ENCODE measurements at regions not wholly inside any gene's neighbourhood (a gene's known extent, or its start where the extent isn't known, plus 50 kb on each side); places are given as distances from the start of the nearest gene placed in this dataset.
"Not testable (repeated sequence)": the region's sequence is repeated elsewhere in the genome, so short reads cannot be mapped to it uniquely, and the experiment has no call there.

DNA sequence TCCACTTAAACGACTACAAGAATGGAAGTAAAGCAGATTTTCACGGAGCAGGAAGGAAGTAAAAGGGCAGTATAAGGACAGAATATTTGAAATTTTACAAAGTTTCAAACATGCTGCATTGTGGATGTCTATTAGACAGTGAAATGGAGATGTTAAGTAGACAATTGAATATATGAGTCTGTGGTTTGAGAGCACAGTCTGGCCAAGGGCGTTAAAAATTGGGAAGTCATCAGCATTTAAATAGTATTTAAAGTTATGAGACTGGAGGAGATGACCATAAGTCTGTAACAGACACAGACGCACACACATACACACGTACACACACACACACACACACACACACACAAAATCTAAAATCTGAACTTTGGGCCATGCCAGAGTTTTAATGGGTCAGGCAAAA is 935.9 kb downstream of the EPHA3 start:
- H3K4me3 Mint-ChIP-seq: no peak overlapping the region

DNA sequence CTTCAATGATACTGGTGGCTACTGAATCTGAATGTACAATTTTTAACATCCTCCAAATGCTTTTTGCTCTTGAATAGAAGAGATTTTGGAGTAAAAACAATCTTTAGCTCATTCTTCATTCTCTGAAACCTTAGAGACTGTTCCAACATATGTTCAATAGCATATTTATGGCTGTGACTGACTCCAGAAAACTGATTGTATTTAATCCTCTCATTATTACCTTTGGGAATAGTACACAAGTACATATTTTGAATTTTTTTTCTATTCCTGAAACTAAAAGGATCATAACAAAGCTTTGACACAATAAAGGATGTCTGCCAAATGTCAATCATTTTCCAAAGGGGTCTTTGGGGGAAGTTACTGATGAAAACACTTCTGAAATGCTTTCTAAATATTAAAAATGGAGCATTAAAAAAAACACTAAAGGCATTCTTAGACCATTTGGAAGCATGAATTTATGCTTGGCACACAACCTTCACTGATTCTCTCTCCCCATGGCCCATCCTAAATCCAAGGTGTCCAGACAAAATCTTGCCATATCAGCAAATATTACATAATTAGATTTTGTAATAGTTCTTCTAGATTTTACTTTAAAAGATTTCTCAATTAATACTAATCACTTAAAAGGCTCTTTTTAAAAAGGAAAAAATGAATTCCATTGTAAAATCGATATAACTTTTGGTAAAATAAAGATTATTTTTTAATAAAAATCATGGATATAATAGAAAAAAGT is 936.8 kb downstream of the EPHA3 start:
- Mint-ChIP-seq H3K9me3 (no peaks in the 10 kb centered on the region), H3K4me1 (no peaks in the 10 kb centered on the region), H3K36me3 (no peaks in the 10 kb centered on the region), H3K4me3 (no peak overlapping the region), H3K27me3 (no peaks in the 10 kb centered on the region), H3K27ac (no peak overlapping the region)
- ATAC-seq (replicated peaks) (no peak), DNase-seq (no peak)

More for the DNA sequence above, 935.9 kb downstream of the EPHA3 start:
- Mint-ChIP-seq H3K36me3 (no peaks in the 10 kb centered on the region), H3K9me3 (no peaks in the 10 kb centered on the region), H3K27ac (no peak overlapping the region), H3K4me1 (no peaks in the 10 kb centered on the region), H3K27me3 (no peaks in the 10 kb centered on the region)
- ATAC-seq (replicated peaks): no peak
- DNase-seq: no peak

DNA sequence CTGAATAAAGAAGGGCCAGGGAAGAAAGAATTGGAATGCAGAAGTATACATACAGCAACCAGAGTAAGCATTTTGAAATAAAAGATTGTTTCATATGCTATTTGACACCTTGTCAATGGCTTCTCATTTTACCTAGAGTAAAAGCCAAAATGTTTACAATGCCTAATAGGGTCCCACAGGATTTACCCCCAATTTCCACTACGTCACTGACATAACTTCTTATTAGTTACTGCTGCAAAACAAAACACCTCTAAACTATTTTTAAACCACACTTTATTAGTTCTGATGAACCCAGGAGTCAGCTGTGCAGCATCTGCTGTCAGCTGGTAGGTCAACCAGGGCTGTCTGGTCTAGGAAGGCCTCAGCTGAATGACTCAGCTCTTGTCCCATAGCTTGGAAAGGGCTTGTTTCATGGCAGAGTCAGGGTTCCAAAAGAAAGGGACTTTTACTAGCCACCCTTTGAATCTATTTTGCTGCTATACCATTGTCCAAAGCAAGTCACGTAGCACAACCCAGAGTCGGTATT is 945.1 kb downstream of the EPHA3 start:
- Mint-ChIP-seq H3K36me3 (no peaks in the 10 kb centered on the region), H3K27me3 (no peaks in the 10 kb centered on the region), H3K4me3 (no peak overlapping the region), H3K9me3 (no peaks in the 10 kb centered on the region), H3K4me1 (no peaks in the 10 kb centered on the region), H3K27ac (no peak overlapping the region)
- no peak for DNase-seq
- no peak for ATAC-seq (replicated peaks)

- ATAC-seq (replicated peaks) (no peak), DNase-seq (no peak)
- H3K36me3 Mint-ChIP-seq: no peaks in the 10 kb centered on the region
- no peaks in the 10 kb centered on the region for H3K27me3 Mint-ChIP-seq
- H3K9me3 Mint-ChIP-seq: no peaks in the 10 kb centered on the region
- H3K27ac Mint-ChIP-seq: no peak overlapping the region
- H3K4me3 Mint-ChIP-seq: no peak overlapping the region
- no peaks in the 10 kb centered on the region for H3K4me1 Mint-ChIP-seq
These were observed 946.9 kb downstream of the EPHA3 start for GRCh38 chr3:90054311-90054710.

DNA sequence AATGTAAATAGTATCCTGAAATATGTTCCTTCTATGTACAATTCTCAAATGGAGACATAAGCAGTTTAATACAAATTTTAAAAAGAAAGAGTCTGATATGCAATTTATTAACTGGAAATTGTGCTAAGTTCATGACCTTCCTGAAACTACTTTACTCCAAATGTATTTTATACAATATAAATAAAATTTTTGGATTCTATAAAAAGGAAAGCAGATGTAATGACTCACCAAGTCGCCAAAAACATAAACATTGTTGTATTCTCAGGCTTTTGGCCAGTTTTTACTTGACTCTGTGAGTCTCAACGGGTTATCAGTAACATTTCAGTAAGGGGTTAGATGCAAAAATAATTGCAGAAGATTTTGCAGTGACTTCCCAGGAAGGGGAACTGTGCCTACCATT is 948.2 kb downstream of the EPHA3 start:
- DNase-seq: no peak

GRCh38 chr3:90056281-90057032 is 949.0 kb downstream of the EPHA3 start:
- Mint-ChIP-seq H3K36me3 (no peaks in the 10 kb centered on the region), H3K27me3 (no peaks in the 10 kb centered on the region), H3K4me1 (no peaks in the 10 kb centered on the region), H3K27ac (no peak overlapping the region), H3K4me3 (no peak overlapping the region), H3K9me3 (no peaks in the 10 kb centered on the region)
- no peak for ATAC-seq (replicated peaks)
- DNase-seq: no peak

More for the DNA sequence above, 948.2 kb downstream of the EPHA3 start:
- Mint-ChIP-seq H3K27me3 (no peaks in the 10 kb centered on the region), H3K4me3 (no peak overlapping the region), H3K4me1 (no peaks in the 10 kb centered on the region), H3K27ac (no peak overlapping the region), H3K36me3 (no peaks in the 10 kb centered on the region), H3K9me3 (no peaks in the 10 kb centered on the region)
- ATAC-seq (replicated peaks): no peak

DNA sequence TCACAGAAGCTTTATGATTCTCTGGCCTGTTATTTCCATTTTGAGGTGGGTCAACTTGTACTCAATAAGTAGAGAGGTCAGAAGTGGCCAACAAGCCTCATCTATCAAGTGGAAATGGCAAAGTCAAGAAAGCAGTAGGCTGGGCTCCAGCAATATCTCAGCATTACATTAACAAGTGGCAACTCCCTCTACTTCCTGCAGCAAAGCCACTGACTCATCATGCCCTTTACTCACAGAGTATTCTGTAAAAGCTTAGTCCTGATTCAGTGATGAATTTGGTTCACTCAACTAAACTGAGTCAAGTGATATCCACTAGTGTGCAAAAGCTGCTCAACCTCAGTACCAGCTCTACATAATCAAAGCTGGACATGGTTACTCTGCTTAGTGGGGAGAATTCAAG is 954.6 kb downstream of the EPHA3 start:
- no peak for DNase-seq

DNA sequence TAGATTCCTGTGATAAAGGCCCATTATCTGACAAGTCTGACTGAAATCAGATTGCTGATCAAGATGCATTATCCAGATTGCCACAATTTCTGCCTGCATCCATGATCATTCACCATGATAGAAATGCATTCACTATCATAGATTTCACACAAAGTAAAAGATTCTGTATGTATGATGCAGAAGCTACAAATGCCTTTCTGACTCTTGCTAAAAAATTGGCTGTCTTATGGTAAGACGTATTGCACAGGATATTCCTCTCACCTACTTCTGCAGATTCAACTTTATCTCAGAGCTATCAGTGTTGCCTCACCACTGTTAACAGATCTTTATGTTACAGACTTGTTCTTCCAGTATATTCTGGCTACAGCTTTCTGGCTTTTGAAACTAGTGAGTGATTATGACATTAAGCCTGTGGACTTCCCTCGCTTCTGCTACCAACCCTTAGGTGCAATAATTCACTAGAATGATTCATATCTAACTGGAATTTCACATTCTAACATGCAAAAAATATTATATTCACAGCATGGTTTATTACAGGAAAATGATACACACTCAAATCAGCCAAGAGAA is 955.3 kb downstream of the EPHA3 start:
- Mint-ChIP-seq H3K4me1 (no peaks in the 10 kb centered on the region), H3K27ac (no peak overlapping the region), H3K27me3 (no peaks in the 10 kb centered on the region), H3K9me3 (peaks cover 0 to 3% of the 10 kb centered on the region in 2 donors), H3K36me3 (no peaks in the 10 kb centered on the region), H3K4me3 (no peak overlapping the region)
- no peak for DNase-seq
- no peak for ATAC-seq (replicated peaks)

More for the DNA sequence above, 954.6 kb downstream of the EPHA3 start:
- ATAC-seq (replicated peaks): no peak
- Mint-ChIP-seq H3K4me3 (no peak overlapping the region), H3K27ac (no peak overlapping the region), H3K4me1 (no peaks in the 10 kb centered on the region), H3K27me3 (no peaks in the 10 kb centered on the region), H3K9me3 (peaks cover 0 to 3% of the 10 kb centered on the region in 2 donors), H3K36me3 (no peaks in the 10 kb centered on the region)

DNA sequence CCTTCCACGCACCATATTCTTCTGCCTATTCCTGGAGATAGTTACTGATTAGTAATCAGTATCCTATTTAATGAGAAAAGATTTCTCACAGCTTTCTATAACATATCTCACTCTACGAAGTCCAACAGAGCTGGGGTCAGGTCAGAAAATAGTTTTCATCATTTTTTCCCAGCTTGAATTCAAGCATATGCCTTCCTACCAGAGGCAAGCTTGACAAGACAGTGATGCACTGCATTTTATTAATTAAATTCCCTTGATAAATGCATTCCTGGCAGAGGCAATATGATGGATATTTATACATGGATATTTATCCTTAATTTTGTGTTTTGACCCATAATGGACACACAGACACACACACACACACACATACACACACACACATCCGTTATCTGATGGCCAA is 961.4 kb downstream of the EPHA3 start:
- Mint-ChIP-seq H3K4me1 (no peaks in the 10 kb centered on the region), H3K27ac (no peak overlapping the region), H3K4me3 (no peak overlapping the region), H3K27me3 (no peaks in the 10 kb centered on the region), H3K9me3 (peaks cover 3 to 9% of the 10 kb centered on the region in 2 donors), H3K36me3 (no peaks in the 10 kb centered on the region)
- DNase-seq (no peak), ATAC-seq (replicated peaks) (no peak)

DNA sequence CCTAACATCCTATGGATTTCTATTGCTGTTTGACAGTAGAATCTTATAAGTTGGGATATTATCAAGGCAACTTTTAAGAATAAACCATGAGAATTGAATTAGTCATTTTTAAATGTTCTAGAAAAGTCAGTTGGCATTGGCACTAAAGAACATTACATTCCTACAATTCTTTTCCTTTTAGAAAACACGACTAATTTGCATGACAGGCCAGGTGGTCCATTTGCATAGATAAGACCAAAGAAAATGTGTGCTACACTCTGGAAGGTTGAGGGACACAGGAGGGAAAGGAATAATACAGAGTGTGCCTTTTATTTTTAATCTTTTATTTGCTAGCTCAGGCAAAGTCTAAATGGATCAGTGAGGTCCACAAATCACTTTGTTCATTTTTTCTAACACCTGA is 962.3 kb downstream of the EPHA3 start:
- no peaks in the 10 kb centered on the region for H3K36me3 Mint-ChIP-seq
- H3K27ac Mint-ChIP-seq: no peak overlapping the region
- no peaks in the 10 kb centered on the region for H3K4me1 Mint-ChIP-seq
- ATAC-seq (replicated peaks) (no peak), DNase-seq (no peak)
- H3K4me3 Mint-ChIP-seq: no peak overlapping the region
- no peaks in the 10 kb centered on the region for H3K27me3 Mint-ChIP-seq
- peaks cover 0 to 9% of the 10 kb centered on the region in 2 donors for H3K9me3 Mint-ChIP-seq

DNA sequence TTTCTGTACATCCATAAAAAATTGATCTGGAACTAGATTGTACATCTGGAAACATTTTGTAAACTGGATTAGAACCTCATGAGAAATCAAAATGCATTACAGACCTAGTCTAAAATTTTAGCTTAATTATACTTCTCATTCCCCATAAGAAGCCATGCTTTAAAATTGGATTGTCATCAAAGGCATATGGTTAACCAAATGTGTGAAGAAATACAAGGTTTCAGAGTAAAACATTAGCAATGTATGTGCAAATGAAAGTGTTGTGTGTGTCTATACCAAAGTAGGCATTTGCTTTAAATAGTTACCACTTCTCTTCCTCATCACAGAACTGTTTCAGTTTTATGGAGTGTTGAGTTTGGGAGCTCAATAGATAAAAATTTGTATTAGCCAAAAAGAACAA is 968.7 kb downstream of the EPHA3 start:
- Mint-ChIP-seq H3K27me3 (no peaks in the 10 kb centered on the region), H3K36me3 (no peaks in the 10 kb centered on the region), H3K4me3 (no peak overlapping the region), H3K4me1 (no peaks in the 10 kb centered on the region), H3K9me3 (peaks cover 0 to 9% of the 10 kb centered on the region in 2 donors), H3K27ac (no peak overlapping the region)
- DNase-seq (no peak), ATAC-seq (replicated peaks) (no peak)

GRCh38 chr3:90080988-90081387 is 973.6 kb downstream of the EPHA3 start:
- no peak for ATAC-seq (replicated peaks)
- Mint-ChIP-seq H3K4me1 (no peaks in the 10 kb centered on the region), H3K27ac (no peak overlapping the region), H3K27me3 (no peaks in the 10 kb centered on the region), H3K36me3 (no peaks in the 10 kb centered on the region), H3K9me3 (no peaks in the 10 kb centered on the region), H3K4me3 (no peak overlapping the region)
- no peak for DNase-seq

DNA sequence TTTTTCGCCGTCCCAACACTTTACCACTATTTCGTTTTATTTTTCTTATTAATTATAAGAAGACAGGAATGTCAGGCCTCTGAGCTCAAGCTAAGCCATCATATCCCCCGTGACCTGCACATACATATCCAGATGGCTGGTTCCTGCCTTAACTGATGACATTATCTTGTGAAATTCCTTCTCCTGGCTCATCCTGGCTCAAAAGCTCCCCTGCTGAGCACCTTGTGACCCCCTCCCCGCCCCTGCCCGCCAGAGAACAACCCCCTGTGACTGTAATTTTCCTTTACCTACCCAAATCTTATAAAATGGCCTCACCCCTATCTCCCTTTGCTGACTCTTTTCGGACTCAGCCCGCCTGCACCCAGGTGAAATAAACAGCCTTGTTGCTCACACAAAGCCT is 978.9 kb downstream of the EPHA3 start:
- not testable (repeated sequence) for H3K27me3 Mint-ChIP-seq; H3K4me3 Mint-ChIP-seq; DNase-seq; ATAC-seq (replicated peaks); H3K27ac Mint-ChIP-seq; H3K4me1 Mint-ChIP-seq; H3K9me3 Mint-ChIP-seq; H3K36me3 Mint-ChIP-seq

- H3K4me1 Mint-ChIP-seq: no peaks in the 10 kb centered on the region
- H3K9me3 Mint-ChIP-seq: no peaks in the 10 kb centered on the region
- DNase-seq (no peak), ATAC-seq (replicated peaks) (no peak)
- H3K4me3 Mint-ChIP-seq: no peak overlapping the region
- H3K36me3 Mint-ChIP-seq: no peaks in the 10 kb centered on the region
- no peak overlapping the region for H3K27ac Mint-ChIP-seq
- H3K27me3 Mint-ChIP-seq: no peaks in the 10 kb centered on the region
These were observed 980.3 kb downstream of the EPHA3 start for GRCh38 chr3:90087703-90088102.

DNA sequence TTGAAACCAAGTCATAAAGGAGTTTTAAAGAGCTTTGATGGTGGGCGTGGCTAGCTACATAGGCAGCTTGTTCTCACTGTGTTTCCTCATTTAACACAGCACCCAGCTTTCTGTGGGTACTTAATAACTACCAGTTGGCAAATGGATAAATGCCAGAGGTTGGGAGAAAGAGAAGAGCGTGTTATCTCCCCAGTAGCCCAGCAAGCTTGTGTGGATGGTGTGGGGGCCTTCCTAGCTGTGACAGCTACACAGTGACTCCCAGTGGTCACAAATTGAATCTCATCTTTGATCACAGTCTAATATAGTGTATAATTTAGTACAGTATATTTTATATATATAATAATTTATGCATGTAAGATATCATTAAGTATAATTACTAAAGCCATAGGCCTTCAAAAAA is 984.1 kb downstream of the EPHA3 start:
- no peaks in the 10 kb centered on the region for H3K9me3 Mint-ChIP-seq
- ATAC-seq (replicated peaks) (peak; percentile 73 to 76), DNase-seq (no peak)
- H3K27me3 Mint-ChIP-seq: no peaks in the 10 kb centered on the region
- no peaks in the 10 kb centered on the region for H3K36me3 Mint-ChIP-seq
- H3K4me3 Mint-ChIP-seq: no peak overlapping the region
- H3K27ac Mint-ChIP-seq: no peak overlapping the region
- no peaks in the 10 kb centered on the region for H3K4me1 Mint-ChIP-seq

All from stimulated activated naive B cell treated with anti-CD40 and anti-IgM and Interleukin-4, amounts not matched to agents 10 μg/mL and 1 μg/mL and 100 μg/mL, for 72 hours (primary cell).